ENCODE measurements at regions not wholly inside any gene's neighbourhood (a gene's known extent, or its start where the extent isn't known, plus 50 kb on each side); places are given as distances from the start of the nearest gene placed in this dataset.

GRCh38 chr5:2387250-2387633 is 364.2 kb downstream of the IRX2 start:
- DNase-seq (ENCODE audit: low read depth in 3 of 3, low spot score in 1 of 3) = no peak

- no peak for DNase-seq (ENCODE audit: low read depth in 3 of 3, low spot score in 1 of 3)
Observed at GRCh38 chr5:2385818-2386217, 365.7 kb downstream of the IRX2 start.

DNA sequence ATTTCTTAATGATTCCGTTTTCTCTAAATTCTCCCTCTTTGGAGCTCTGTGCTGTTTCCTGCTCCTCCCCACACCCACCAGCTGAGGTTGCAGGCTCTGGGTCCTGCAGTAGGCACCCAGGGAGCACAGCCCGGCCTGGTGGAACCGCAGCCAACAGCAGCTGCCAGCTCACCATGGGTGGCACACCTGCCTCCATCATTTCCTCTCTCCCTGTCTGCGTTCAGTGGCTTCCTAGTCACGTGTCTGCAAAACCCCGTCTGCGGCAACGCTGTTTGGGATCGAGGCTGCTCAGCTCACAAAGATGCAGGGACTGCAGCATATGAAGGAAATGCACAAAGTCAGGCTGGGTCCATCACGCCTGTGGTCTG is 367.8 kb downstream of the IRX2 start:
- DNase-seq (ENCODE audit: low read depth in 3 of 3, low spot score in 1 of 3) = no peak

DNA sequence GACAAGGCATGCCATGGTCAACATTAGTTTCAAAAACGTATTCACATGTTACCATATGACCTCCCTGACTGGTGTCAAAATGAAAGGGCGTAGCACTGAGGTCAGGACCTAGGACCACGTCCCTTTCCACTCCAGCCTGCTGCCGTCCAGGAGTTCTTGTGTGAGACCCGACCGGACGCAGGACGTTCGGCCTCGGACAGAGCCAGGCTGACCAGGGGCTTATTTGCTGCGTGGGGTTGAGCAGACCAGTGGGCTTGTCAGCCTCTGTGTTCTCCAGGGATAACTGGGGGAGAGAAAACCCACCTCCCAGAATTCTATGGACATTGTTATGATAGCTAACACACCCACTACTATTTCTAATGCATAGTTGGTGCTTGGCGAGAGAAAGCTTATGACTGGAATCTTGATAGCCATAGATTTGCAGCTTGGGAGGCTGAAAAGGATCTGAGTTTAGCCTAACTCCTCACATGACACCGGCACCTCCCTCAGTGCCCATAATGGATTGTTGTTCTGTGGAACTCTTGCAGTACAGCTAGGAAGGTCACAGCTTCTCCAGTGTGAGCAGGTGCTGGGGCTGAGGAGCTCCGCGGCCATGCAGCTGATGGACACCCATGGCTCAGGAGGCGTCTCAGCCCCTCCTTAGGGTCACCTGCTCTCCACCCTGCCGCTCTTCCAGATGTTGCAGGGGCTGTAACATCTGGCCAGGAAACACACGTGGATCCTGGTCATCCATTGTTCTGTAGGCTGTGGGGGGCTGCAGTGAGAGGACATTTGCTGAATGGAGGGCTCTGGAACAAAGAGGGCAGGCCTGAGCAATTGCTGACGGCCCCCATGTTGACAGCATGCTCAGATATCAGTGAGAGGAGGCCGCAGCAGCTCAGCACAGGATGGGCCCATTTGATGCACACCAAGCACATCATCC is 368.4 kb downstream of the IRX2 start:
- no peak for DNase-seq (ENCODE audit: low read depth in 3 of 3, low spot score in 1 of 3)

DNA sequence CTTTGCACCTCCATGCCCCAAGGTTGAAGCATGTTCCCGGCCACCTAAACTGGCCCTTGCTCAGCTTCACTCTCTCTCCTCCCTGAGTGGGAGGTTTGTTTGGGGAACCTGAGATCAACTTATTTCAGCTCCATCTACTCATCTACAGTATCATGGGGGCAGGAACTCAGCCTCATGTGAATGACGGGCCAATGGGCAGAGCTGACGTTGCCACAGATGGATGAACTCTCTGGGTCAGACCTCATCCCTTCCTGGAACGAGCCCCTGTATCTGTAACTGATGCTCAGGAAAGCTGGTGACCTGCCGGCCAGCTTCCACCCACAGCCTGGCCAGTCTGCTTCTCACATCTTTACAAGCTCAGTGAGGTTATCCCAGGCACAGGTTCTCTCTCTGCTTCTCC is 369.6 kb downstream of the IRX2 start:
- DNase-seq (ENCODE audit: low read depth in 3 of 3, low spot score in 1 of 3) = no peak

GRCh38 chr5:2381070-2381469 is 370.4 kb downstream of the IRX2 start:
- no peak for DNase-seq (ENCODE audit: low read depth in 3 of 3, low spot score in 1 of 3)

DNA sequence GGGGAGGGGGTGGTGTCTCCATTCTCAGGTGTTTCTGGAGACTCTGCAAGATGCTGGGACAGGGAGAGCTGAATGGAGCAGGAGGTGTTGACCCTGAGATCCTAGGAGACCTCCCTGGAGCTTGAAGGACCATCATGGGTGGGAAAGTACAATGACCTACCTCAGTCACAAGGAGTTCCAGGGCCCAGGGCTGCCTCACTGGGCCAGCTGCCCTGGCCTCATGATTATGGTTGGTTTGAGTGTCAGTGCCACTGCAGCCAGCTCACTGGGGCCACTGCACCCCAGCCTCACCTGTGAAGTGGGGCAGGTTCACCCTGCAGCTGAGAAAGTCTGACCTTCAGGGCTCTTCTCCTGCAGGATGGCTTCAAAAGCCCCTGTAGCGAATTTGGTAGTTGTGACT is 372.5 kb downstream of the IRX2 start:
- no peak for DNase-seq (ENCODE audit: low read depth in 3 of 3, low spot score in 1 of 3)

GRCh38 chr5:2378108-2378507 is 373.4 kb downstream of the IRX2 start:
- no peak for DNase-seq (ENCODE audit: low read depth in 3 of 3, low spot score in 1 of 3)

GRCh38 chr5:2376486-2376885 is 375.0 kb downstream of the IRX2 start:
- DNase-seq (ENCODE audit: low read depth in 3 of 3, low spot score in 1 of 3) = no peak

- no peak for DNase-seq (ENCODE audit: low read depth in 3 of 3, low spot score in 1 of 3)
Observed at GRCh38 chr5:2375757-2376250, 375.7 kb downstream of the IRX2 start.

DNA sequence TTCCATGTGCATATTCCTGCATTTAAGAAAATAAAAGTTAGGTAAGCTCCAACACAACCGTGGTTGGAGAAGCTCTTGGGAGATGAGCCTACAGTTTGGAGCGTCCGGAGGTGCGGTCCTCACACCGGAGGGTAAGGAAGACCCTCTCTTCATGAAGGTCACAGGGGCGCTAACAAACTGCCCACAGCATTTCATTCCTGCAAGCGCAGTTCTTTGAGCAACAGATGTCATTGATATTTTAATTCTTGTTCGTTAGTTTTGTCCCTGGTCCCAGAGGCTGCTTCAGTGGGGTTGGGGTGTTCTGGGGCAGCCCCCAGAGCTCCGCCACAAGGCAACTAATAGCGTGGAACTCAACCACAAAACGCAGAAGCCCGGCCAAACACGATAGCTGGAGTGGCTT is 376.2 kb downstream of the IRX2 start:
- no peak for DNase-seq (ENCODE audit: low read depth in 3 of 3, low spot score in 1 of 3)

- DNase-seq (ENCODE audit: low read depth in 3 of 3, low spot score in 1 of 3) = no peak
Observed at GRCh38 chr5:2374703-2375102, 376.8 kb downstream of the IRX2 start.

GRCh38 chr5:2373631-2374030 is 377.8 kb downstream of the IRX2 start:
- no peak for DNase-seq (ENCODE audit: low read depth in 3 of 3, low spot score in 1 of 3)

DNA sequence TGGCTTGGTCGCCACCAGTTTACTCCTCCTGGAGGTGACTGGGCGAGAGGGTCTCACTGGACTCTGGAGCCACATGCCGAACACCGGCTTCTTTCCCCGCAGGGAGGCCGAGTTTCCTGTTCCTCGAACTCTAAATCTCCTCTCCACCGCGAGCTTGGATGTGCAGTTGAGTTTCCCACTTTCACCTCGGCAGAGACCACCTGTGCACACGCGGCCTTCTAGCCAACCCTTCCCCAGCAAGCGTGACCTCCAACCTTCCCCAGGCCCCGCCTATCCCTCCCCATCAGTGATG is 380.1 kb downstream of the IRX2 start:
- no peak for DNase-seq (ENCODE audit: low read depth in 3 of 3, low spot score in 1 of 3)

DNA sequence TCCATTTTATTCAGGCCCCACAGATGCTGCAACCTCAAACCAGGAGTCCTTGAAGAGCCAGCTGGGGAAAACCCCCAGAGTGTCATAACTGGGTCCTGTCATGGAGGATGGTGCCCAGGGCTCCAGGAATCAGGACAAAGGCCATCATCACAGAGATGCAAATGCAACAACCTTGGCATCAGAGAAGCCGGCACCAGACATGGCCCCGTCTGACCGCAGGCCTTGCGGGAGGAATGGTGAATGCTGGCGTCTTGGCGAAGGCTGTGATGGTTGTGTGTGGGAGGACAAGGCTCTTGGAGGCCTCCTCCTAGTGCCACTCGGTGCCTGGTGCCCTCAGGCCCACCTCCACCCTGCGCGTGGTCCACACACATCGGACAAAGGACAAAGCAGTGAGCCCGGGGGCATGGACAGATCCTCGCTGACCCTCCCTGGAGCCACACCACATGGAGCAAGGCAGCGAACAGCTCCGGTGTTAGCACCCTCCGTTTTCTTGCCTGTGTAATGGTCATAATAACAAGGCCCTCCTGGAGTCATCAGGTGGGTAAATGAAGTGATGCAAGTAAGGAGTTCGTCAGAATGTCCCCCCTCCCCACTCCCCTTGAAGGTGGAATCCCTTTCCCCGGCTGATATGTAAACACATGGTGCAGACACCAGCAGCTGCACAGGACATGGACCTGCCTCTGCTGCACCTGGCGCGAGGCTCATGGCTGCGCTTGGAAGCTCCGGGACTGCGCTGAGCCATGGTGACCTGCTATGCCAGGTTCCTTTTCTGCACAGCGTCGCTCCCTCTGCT is 380.7 kb downstream of the IRX2 start:
- DNase-seq (ENCODE audit: low read depth in 3 of 3, low spot score in 1 of 3) = no peak

DNA sequence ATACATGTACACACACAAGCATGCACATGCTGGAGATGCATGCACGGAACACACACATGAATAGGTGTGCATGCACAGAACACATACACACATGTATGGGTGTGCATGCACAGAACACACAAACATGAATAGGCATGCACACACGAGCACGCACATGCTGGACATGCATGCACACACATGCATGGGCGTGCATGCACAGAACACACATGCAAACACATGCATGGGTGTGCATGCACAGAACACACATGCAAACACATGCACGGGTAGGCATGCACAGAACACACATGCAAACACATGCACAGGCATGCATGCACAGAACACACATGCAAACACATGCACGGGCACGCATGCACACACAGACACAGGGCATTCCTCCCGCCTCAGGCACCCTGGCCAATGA is 382.3 kb downstream of the IRX2 start:
- no peak for DNase-seq (ENCODE audit: low read depth in 3 of 3, low spot score in 1 of 3)

GRCh38 chr5:2366816-2367215 is 384.7 kb downstream of the IRX2 start:
- no peak for DNase-seq (ENCODE audit: low read depth in 3 of 3, low spot score in 1 of 3)

DNA sequence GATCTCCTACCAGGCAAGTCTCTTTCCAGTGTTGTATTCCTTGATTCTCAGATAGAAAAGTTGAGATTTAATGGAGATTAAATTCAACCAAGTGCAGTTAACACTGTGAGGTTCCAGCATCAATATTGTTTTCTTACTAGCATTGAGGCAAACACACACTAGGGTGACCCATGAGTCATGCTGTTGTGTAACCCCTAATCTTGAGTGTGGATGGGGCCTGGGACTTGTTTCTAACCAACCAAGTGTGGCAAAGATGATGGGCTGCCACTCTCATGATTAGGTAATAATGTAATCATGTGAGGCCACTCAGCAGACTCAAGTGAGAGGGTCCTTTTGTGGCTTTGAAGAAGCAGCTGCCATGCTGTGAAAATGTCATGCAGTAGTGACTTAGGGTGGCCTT is 394.2 kb downstream of the IRX2 start:
- DNase-seq (ENCODE audit: low read depth in 3 of 3, low spot score in 1 of 3) = no peak

DNA sequence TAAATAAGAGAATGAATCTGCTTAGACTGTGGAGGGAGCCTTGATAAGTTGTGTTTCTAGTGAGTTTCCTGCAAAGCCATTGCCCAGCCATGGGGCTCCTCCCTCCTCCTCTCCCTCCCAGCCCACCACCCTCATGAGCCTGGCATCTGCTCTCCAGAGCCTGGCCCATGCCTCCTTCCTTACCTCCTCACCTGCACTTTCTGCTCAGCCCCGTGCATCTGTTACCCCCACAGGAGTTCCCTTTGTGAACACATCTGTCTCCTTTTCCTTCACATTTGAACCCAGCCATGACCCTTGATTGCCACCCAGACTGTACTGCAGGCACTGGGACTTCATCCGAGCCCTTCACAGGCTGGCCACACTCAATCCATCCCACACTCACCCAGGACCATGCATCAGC is 395.6 kb downstream of the IRX2 start:
- no peak for DNase-seq (ENCODE audit: low read depth in 3 of 3, low spot score in 1 of 3)

DNA sequence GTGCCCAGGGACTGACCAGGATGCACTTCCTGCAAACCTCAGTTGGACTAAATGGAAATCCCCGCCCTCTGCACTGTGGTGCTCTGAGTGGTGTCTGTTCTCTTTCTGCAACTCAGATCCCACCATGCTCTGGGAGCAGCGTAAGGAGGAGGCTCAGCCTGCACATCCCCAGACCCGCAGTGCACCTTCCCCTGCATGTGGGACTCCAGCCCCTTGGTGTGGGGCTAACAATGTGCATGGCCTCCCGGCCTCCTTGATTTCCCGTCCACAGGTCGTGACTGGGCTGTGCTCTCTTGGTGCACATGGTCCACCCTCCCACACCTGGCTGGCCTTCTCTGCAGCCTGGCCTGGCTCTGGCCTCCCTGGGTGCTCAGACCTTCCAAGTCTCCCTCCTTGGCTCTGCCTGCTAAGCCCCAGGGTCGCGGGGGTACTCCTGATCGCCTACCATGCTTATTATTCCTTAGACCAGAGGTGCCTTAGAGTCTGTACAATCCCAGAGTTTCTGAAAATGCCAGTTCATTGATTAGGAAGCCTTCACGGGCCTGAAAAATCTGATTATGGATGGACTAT is 397.5 kb downstream of the IRX2 start:
- no peak for DNase-seq (ENCODE audit: low read depth in 3 of 3, low spot score in 1 of 3)

DNA sequence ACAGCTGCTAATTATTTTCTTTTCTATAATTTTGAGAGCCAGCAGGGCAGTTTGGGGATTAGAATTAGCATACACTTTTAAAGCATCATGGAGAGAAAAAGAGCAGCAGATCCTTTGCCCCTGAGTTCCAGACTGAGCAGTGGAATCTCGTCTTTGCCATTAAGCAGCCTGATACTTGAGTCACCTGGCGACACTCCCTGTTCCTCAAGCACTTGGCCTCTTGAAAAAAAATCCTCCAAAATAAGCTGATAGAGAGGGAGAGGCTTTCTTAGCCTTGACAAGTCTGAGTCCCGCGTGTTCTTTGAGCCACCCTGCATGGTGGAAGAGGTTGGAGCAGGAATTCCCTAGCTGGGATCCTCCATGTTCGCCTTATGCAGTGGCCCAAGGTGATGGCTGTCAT is 398.3 kb downstream of the IRX2 start:
- no peak for DNase-seq (ENCODE audit: low read depth in 3 of 3, low spot score in 1 of 3)

Data from stimulated activated CD4-positive, alpha-beta T cell treated with anti-CD3 and anti-CD28 coated beads, TNF-alpha, amount 100 ng/mL, for 1 hour (primary cell).